ENCODE measurements at regions not wholly inside any gene's neighbourhood (a gene's known extent, or its start where the extent isn't known, plus 50 kb on each side); places are given as distances from the start of the nearest gene placed in this dataset.
A peak's percentile ranks its signal among the peaks of the same experiment; 100 is the strongest.
"Not testable (repeated sequence)": the region's sequence is repeated elsewhere in the genome, so short reads cannot be mapped to it uniquely, and the experiment has no call there.

DNA sequence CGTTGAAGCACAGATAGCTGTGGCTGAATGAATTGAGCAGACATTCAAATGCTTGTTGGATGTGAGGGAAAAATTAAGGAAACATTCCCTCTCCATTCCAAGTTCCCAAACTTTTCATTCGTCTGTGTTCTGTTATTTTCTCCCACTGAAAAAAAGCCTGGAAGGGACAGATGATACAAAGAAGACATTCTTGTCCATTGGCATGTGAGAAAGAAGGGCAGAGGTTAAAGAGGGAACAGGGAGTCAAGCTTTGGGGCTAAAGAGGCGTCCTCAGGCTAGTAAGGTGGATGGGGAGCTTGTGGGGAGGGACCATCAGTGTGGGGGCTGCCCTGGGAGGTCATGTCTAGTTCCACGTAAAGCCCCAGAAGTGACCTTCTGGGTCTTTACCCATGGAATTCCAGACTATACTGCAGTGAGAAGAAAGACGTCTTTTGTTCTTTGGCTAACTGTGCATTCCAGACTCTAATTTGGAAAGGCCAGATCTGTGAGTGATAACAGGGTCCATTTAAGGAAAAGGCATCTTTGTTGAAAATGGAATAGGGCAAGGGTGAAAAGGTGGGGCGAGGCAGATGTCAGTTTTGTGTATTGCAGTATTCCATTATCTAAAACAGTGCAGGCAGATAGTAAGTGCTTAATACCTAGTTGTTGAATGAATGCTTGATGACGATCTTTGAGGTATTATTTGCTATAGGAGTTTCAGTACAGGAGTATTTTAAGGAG is 117.5 kb downstream of the SOX4 start:
- DNase-seq, result no peak

DNA sequence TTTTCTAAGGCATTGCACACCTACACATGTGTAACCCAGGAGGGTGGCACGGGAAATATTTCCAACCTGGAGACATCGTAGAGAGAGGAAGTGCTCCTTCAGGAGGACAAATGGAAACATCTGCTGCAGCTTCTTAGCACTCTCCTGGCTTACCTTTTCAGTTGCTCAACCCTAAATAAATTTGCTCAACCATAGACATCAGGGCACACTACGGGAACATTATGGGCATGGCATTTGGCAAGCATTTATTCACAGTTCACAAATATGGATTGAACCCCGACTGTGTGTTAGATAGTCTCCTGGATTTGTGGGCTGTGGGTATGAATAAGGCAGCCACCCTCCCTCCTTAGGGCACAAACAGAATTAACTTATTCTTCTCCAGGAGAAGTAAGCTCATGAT is 118.7 kb downstream of the SOX4 start:
- DNase-seq, result no peak

DNA sequence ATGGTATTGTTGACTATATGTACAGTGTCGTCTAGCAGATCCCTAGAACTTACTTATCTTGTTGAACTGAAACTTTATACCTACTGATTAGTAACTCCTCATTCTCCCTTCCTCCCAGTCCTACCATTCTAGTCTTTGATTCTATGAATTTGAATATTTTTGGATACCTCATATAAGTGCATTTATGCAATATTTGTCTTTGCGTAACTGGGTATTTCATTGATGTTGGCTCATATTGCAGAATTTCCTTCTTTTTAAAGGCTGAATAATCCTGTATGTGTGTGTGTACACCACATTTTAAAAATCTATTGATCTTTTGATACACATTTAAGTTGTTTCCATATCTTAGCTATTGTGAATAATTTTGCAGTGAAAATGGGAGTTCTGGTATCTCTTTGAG is 119.9 kb downstream of the SOX4 start:
- DNase-seq, result no peak

DNA sequence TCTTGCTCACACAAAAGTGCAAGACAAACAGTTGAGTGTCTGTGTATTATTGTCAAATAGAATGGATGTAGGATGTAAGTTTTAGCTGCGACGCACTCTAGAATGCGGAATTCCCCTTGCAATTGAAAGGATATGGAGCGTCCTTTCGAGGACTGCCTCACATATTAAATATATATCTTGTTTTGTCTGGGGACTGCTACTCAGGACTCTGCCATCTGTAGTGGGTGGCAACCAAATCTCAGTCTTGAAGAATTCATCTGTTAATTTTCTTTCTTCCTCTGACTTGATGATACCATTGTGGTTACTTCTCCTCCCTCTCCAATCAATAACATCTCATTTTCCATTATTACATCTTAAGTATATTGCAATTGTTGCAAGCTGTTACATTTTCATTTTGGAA is 121.6 kb downstream of the SOX4 start:
- no peak for DNase-seq

DNA sequence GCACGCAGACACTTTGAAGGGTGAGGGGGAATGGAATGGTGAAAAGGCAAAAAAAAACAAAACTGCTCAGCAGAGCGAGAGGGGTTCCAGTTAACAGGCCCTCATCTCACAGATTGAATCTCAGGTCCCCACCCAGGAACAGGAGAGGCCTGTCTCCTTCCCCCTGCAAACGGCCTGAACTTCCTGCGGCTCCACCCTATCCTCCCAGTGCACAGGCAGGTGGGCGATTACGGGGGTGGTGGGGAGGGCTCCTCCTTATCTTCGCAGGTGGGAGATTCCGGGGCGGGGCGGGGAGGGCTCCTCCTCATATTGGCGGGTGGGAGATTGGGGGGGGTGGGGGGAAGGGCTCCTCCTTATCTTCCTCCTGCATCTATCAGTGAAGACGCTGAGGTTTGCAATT is 129.0 kb downstream of the SOX4 start:
- no peak for DNase-seq

DNA sequence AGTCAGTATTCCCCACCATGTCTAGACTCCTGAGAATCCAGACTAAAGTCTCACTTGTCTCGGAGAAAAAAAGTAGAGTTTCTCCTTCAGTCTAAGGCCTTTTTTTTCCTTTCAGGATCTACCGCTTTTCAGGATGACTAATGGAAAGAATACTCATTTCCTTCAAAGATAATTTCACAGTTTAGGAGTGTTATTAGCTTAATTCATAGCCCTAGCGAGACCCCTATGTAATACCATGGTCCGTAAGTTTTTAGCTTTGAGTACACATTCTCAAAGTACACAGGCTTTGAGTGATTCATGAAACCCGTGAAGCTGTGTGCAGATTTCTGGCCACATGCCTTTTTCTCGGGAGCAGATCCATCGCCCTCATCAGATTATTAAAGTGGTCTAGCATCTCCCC is 133.1 kb downstream of the SOX4 start:
- no peak for DNase-seq

DNA sequence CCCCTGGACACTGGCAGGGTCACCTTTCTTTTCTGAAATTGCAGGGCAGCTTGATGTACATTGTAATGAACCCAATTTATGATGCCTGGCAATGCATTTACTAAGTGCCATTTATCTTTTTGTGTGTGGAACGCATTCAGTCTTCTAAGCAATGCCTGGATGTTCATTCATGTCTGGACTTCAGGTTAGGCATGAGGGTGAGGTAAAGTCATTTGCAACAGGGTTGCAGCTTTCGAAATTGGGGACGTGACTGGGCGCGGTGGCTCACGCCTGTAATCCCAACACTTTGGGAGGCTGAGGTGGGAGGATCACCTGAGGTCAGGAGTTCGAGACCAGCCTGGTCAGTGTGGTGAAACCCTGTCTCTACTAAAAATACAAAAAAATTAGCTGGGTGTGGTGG is 134.6 kb downstream of the SOX4 start:
- no peak for DNase-seq

DNA sequence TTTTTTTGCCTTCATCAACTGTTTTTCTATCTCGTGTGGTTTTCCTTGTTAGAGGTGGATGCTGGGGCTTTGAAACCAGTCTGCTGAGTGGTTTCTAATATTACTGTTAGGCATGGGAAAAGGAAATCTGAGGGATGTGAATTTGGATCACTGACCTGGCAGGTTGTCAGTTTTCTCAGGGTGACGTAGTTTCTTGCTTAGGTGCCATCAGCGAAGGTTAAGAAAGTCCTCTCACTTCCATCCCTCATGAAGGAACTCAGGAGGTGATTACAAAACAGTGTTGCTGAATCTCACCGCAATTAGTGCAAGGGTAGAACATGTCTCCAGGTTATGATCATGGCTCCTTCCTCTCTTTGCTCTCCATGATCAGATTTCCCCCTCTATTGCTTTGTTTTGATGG is 135.9 kb downstream of the SOX4 start:
- no peak for DNase-seq

DNA sequence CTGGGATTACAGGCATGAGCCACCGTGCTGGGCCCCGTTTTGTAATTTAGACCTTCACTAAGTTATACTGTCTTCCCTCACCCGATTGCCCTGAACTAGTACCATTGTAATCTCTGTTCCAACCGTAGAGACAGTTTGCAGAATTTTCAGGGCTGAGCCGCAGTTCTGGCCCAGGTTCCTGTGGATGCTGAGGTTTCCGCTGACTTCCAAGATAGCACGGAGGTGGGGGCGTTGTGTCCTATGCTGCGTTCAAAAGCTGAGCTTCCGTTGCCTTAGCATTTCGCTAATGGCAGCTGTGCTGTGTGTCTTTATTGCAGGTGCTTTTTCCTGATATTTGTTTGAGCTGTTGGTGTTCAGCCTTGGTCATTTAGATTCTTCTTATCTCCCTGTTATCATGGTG is 137.0 kb downstream of the SOX4 start:
- no peak for DNase-seq

DNA sequence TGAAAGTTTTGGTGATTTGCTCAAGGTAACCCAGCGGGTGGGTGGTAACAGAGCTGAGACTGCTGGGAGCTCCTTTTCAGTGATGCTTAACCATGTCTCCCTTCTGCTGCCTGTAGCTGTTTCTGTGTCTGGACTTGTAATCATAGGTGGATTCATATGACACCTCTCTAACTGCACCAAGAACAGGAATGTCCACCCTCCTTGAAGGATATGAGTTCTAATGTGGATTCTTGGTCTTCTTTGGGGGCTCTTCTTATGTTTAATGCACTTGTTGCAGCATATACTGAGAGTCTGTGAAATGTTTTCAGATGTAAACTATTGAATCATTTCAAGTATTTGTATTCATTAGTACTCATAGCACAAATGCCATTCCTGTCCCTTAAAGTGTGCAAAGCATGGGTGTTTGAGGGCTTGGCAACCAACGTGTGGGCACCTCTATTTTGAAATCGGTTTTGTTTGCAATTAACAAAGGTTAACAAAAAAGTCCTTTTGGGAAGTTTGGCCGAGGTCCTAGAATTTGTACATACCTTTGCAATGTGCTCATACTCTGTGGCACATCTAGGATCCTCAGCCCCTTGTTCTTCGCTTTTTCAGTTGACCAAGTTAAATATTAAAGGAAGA is 138.0 kb downstream of the SOX4 start:
- no peak for DNase-seq

DNA sequence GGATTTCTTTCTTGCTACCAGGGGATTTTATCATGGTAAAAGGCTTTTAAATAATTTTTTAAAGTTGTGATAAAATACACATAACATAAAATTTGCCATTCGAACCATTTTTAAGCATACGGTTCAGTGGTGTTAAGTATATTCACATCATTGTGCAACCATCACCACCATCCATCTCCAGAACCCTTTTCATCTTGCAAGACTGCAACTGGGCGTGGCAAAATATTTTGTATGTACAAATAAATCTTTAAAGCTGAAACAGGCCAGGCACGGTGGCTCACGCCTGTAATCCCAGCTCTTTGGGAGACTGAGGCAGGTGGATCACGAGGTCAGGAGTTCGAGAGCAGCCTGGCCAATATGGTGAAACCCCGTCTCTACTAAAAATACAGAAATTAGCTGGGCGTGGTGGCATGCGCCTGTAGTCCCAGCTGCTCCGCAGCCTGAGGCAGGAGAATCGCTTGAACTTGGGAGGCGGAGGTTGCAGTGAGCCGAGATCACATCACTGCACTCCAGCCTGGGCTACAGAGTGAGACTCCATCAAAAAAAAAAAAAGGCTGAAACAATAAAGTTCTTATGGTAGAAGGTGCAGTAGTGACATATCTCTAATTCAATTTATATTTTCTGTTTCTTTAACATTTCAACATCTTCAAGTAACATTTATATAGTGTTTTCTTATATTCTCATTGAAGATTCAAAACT is 138.6 kb downstream of the SOX4 start:
- not testable (repeated sequence) for DNase-seq

DNA sequence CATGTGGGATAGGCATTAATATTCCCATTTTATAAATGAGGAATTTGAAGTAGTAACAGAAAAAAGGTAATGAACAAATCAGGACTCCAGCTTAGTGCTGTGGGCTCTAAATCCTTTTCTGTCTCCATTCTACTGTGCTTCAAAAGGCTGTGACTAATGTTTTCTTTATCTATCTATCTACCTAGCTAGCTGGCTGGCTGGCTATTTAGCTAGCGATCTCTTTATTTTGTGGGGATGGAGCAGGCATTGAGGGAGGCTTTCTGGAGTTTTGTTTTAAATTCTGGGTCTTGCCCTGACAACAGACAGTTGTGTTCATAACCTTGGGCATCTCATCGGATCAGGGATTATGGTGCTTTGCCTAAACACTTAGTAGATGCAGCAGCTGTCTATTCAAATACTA is 139.2 kb downstream of the SOX4 start:
- no peak for DNase-seq

DNA sequence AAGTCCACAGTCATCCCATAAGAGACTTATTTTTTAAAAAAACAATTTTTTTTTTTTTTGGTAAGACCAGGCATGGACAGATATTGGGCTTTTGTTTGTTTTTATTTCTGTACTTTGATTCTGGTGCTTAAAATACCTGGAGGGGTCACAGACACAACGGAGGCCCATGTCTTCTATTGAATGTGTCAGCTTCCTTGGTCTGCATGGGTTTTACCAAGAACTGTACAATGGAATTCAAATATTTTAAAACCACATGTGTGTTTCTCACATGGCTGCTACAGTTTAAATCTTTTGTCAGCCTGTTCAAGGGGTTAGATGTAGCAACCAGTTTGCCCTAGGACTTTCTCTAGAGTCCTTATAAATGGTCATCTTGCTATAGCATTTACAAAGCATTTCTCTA is 139.8 kb downstream of the SOX4 start:
- no peak for DNase-seq

DNA sequence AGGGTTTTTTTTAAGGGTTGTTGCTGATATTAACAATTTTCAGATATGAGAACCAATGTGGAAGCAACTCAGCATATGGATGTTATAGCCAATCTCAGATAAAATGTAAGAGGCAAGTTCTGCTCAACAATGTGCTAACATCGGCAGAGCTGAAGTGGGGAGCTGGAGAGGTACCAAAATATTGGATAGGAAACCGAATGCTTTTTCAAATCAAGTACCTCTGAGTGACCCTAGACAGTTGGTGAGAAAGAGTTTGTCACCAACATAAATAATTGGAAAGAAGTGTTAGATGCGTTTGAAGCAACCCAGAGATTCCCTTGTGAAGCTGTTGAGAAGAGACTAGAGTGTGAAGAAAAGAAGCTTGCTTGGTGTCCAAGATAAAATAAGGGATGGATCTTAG is 140.7 kb downstream of the SOX4 start:
- no peak for DNase-seq

DNA sequence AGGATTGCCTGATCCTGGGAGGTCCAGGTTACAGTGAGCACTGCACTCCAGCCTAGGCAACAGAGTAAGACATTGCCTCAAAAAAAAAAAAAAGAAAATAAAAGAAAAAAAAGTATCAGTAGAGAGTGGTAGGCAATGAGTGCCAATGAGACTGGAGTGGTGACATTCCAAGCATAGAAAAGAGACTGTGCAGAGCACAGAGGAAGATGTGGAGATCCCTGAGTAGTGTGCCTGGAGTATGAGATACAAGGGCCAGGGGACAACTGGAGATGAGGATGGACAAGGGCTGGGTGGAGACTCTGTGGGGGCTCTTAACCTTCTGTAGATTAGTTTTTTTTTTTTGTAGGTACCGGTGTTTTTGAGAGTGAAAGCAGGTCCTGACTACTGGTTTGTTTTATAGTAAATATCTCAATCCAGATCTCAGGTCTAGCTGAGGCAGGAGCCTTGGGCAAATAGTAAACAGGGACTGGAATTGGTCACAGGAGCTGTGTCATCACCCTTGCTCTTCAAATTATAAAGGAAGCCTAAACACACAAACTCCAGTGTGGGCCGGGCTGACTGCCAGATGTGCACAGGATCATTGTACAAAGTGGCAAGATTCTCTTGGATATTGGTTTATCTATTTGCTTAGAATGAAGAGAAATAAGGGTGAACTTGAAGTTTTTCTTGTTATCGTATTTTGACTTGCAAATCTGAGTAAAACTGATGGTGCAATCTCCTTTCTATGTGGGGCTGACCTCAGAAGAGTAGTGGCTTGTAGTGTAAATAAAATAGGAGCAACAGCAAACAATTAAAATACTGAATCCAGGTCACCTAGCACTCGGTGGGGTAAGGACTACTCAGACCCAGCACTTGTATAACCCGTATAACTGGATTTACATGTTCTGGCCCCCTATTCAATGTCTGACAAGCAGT is 144.9 kb downstream of the SOX4 start:
- DNase-seq, result peak; percentile 79

DNA sequence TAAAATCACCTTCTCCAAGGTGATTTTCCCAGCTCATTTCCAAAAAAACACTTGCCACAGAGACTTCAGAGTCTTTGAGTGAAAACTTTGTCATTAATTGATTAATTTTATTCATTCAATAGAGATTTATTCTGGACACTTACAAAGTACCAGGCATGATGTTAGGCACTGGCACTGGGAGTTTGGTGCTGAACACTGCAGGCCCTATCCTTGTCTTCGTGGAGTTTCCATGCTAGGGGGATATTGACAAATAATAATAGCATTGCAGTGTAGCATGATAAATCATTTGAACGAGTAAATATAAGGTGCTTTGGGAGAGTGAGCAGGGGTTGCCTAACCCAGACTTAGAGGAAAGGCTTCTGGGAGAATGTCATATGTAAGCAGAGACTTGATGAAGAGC is 145.7 kb downstream of the SOX4 start:
- DNase-seq, result no peak

DNA sequence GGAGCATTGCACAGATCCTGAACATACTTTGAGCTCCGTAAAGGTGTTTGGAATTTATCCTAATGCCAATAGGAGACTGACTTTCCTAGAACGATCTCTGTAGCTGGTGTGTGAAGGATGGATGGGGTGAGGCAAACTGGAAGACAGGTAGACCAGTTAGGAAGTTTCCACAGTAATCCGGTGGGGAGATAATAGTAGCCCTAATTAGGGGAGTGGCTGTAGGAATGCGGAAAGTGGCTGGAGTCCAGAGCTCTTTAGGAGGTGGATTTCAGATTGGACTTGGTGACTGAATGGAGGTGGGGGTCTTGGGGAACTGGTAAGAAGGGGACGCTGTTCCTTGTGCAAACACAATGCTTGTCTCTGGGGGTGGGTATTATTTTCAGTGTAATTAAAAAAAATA is 146.3 kb downstream of the SOX4 start:
- no peak for DNase-seq

DNA sequence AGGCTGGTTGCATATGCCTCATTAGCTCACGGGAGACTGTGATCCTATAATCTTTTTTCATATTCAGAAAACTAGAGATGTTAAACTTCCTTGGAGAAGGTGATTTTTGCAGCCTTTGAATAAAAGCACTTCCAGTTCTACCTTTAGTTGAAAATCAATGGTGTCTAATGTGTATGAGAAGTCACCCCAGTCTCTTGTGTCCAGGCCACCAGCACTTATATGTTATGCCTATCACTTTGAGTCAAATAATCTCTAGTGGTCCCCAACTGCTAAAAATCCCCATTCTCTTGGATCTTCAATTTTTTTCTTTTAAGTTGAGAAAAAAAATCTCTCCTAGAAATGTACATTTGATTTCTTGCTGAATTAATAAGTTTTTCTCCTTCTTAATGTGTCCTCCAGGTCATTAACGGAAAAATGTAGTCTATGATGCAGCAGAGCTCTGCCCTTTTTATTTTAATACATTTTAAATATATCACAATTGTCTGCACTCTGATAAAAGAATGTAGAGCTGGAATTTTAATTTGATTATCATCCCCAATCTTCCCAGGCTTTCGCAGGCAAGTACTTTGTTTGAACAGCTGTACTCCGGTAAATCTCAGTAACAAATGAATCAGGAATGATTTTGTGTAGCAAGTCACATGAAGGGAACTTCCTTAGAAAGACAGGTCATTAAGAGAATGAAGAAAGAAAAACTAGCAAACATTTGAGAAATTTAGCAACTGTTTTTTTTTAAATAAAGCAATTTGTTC is 147.0 kb downstream of the SOX4 start:
- DNase-seq, result no peak

DNA sequence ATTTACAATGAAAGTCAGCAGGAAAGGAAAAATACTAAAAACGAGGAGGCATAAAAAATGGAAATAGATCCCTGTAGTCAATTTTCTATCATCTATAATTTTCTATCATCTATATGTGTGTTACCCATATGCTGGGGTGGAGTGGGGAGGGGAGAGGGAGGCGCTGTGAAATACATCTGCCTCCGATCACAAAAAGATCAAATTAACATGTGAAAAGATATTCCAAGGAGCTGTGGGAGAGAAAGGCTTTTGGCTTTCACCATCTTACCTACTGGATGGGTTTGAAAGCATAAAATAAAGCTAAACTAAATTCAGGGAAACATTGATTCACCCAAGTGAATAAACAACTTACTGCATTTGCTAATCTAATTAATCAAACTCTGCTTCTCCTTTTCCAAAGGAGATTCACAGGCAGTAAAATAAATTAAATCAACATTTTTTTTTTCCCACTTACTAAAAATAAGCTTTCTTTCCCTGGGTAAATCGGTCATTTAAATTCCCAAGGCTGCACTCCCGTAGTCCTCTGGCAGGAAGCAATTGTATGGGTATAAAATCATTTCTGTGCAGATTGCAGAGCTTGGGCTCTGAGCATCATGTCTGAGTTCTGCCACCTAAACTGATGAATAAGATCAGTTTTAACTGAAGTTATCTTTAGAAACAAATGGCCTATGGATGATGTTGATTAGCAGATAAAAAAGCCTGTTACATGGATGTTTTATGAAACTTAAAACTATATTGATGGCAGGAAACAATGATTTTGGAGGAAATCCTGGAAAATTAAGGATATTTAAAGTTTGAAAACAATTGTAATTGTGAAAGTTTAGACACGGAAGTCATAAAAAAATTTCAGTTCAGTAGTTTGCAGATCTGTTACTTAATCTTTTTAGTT is 147.9 kb downstream of the SOX4 start:
- DNase-seq, result no peak

DNA sequence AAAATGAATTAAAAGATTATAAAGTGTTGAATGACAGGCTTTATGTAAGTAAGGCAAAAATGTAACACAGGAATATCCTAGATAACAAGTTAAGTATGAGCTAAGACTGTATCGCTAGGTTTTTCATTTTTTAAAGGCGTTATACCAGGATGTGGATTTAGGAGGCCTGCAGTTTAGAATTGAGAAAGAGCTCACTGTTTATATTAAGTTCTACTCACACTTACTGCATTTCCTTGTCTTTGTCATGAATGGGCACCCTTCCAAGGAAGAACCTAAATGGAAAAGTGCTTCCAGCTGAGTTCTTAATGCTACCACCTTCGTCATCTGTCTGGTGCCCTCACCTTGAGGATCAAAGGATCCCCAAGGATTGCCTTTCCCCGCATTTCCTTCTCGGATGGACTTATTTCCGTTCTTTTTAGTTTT is 148.7 kb downstream of the SOX4 start:
- no peak for DNase-seq

DNA sequence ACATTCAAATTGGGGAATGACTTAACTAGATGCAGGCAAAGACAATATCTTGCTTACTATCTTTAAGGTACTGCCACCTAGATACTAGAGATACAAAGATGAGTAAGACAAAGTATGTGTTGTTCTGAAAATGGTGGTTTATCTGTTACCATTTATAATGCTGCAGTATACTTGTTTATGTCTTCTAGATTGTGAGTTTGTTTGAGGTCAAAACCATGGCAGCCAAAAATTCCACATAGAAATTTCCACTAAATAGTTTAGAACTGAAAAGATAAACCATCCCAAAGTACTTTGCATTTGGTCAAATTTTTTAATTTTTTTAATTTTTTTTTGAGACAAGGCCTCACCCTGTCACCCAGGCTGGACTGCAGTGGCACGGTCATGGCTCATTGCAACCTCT is 150.8 kb downstream of the SOX4 start:
- DNase-seq, result no peak

Measured in NCI-H510A (cell line).